T1000 (cell line): ENCODE measurements at regions not wholly inside any gene's neighbourhood (a gene's known extent, or its start where the extent isn't known, plus 50 kb on each side); places are given as distances from the start of the nearest gene placed in this dataset.

ENCODE experiments used
- DNase-seq: peaks from one replicate; lab custom pipeline; 2025; ENCODE audit warnings: mixed read lengths; lab: John Stamatoyannopoulos, UW

GRCh38 chr4:107156443-107156842 is 120.3 kb upstream of the DKK2 start:
- DNase-seq, result no peak

DNA sequence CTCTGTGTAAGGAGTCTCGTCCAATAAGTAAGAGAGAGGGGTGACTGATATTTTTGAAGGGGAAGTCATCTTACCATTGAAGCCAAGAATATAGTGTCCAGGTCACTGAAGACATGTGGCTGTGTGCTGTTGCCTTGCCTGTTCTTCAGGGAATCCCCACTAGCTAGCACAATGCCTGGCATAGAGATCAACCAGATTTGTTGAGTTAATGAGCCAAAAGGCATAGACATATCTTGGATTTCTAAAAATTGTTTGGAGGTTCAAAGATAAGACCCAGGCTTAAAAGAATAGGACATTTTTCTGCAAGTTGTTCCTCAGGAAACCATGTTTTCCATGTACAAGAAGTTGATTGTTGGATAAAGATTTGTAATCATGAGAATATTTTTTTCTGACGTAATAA is 119.3 kb upstream of the DKK2 start:
- no peak for DNase-seq

DNA sequence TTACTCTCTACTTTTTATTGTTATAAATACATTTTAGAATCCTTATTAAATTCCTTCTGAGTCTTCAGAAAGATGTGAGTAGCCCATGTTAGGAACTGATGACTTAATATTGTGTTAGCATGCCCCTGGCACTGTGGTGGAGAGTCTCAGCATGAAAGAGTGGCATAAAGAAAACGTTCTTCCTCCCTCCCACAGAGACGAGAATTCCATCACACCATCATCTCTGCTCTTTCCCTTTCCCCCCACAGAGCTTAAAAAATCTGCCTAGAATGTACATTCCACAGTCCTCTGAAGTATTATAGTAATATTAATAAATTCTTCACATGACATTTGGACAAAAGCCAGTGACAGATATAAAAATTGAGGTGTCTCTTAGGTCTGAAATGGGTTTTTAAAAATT is 117.8 kb upstream of the DKK2 start:
- no peak for DNase-seq

DNA sequence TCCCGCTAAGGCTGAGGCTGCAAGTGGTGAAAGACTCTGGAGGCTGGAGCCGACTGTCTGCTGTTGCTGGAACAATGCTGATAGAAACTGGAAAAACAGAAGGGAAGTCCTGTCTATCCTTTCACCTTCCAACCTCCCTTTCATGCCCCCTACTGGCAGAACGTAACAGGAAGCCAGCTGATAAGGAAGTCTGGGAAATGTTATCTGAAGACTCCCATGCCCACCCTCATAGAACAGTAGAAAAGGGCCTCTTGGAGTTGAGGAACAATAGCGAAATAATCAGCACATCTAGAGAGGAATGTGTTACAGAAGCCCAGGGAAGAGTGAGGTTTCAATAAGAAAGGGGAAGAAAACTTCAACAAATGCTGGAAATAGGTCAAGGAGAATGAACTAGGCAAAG is 117.1 kb upstream of the DKK2 start:
- no peak for DNase-seq

- no peak for DNase-seq
Observed at GRCh38 chr4:107151173-107151572, 115.1 kb upstream of the DKK2 start.

- no peak for DNase-seq
Observed at GRCh38 chr4:107148904-107149303, 112.8 kb upstream of the DKK2 start.

DNA sequence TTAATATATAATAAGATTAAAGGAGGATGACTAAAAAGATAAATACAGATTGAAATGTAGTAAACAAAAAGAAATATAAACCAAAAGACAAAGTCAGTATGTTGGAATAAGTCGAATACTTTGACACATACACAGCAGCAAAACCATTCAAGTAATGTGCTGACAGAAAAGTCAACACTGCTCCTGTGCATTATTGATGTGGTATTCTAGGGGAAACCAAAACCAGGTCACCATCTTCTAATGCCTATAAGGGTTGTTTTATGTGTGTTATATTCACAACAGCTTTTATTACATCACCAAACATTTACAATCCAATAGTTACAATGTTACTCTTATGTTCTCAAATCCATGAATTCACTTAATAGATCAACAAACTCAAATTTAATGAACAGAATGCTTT is 111.8 kb upstream of the DKK2 start:
- DNase-seq, result no peak

GRCh38 chr4:107138433-107138832 is 102.3 kb upstream of the DKK2 start:
- DNase-seq, result no peak

DNA sequence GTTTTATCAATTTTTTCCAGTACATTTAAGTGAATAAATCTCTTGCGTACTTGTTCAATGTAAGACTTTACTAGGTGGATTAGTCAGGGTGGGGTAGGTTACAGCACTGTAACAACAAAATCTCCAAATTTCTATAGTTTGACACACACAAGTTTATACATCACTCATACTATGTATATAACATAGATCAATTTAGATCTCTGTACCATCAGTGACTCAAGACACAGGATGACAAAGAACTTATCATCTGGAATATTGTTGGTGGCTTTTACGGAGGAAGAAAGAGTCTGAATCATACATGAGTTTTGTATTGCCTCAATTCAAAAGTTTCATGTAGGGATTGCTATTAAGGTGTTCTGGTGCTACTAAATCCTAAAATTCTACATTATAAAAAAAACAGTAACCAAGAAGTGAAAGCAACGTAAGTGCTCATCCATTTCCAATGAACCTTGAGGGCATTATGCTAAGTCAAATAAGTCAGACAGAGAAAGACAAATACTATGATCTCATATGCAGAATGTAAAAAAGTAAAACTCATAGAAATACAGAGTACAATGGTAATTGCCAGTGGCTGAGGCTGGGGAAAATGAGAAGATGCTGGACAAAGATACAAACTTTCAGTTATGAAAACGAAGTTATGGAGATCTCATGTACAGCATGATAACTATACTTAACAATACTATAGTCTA is 98.0 kb upstream of the DKK2 start:
- no peak for DNase-seq

DNA sequence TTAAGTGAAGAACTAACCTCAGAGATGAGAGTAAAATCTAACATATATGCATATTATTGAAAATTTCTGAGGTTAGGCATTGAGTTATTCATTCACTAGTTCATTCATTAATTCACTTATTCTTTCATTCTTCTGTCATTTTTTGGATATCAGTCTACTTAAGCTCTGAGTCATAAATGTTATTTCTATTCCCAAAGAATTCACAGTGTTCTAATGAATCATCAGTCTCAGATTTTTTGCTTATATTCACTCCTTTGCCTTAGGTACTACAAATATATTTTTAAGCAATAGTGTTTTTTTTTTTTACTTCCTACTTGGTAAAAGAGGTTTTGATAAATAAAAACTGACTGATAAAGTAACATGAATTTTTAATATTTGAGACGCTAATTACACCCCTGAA is 95.2 kb upstream of the DKK2 start:
- DNase-seq, result no peak

DNA sequence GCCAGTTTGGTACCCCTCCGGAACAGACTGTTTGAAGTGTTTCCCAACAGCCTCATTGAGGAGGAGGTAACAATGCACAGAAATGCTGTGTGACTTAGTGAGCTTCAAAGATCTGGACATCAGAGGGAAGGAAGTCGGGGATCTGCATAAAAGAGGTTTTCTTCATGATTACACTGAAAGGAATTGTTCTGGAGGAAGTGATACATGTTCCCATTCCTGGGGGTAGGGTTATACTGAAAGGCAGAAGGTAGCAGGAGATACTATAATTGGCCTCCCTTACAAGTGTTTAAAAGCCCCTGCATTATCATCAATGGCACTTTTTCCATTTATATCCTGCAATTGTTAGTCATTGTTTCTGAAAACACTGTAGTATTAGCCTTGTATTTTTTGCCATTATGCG is 94.0 kb upstream of the DKK2 start:
- no peak for DNase-seq

DNA sequence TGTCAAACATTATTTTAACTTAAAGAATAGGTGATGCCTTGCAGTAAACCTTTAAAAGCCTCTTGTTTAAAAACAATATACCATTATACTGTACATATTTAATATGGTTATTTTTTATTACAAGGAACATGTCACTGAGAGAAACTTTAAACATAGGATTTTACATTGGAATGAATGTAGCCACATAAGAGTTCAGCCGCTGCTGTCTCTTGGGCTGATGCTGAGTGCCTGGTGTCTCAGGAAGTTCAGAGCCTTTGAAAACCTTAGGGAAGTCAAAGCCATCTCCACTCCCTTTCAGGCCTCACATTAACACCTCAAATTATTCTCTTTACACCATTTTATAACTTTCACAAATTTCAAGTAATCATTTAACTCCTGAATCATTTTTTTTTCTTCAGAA is 93.5 kb upstream of the DKK2 start:
- DNase-seq, result no peak

- no peak for DNase-seq
Observed at GRCh38 chr4:107129076-107129475, 93.0 kb upstream of the DKK2 start.

DNA sequence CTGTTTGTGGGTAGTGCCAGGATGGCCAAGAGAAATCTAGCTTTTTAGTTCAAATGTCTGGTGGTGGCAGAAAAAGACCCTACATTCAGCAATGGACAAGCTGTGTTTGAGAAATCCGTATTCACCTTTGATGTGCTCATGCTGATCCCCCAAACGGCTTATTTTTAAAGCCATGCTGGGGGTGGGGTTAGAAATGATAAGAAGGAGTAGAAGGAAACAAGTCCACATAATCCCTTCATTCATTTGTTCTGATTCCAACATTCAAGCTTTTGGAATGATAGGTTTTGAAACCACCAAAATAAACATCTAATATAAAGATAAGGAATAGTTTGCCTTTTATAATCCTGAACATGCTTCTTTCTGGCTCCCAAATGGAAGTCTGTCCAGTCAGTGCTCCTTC is 92.0 kb upstream of the DKK2 start:
- DNase-seq, result no peak

GRCh38 chr4:107125496-107125895 is 89.4 kb upstream of the DKK2 start:
- DNase-seq, result no peak

GRCh38 chr4:107122736-107123135 is 86.6 kb upstream of the DKK2 start:
- DNase-seq, result no peak

- no peak for DNase-seq
Observed at GRCh38 chr4:107120661-107121060, 84.5 kb upstream of the DKK2 start.

DNA sequence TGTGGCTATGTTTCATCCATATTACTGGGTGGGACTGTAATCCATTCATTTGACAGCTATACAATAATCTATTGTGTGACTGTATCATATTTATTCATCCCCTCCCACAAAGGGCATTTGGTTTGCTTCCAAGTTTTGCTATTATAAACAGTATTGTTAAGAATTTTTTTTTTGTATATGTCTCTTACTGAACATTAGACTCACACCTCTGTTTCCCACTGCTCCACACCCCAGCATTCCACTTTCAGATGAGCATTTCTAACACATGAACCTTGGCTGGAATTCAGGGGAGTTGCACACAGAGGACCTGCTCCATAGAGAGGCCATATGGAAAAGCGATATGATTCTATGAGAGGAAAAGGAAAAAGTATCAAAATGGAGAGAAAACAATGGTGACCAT is 81.6 kb upstream of the DKK2 start:
- no peak for DNase-seq

GRCh38 chr4:107115185-107115847 is 79.2 kb upstream of the DKK2 start:
- DNase-seq, result no peak

DNA sequence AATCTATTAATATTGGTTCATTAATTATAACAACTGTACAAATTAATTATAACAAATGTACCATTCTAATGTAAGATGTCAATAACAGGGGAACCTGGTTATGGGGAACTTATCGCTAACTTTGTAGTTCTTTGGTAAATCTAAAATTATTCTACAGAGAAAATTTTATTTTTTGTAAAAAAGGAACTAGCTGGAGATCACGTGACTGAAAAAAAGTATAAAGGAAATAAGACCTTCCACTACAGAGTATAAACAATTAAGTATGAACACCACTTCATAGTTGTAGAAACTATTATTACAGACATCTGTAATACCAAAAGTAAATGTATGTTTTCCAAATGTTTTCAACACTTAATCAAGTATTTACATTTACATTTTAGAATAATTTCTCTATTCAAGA is 77.9 kb upstream of the DKK2 start:
- no peak for DNase-seq

GRCh38 chr4:107098401-107098800 is 62.3 kb upstream of the DKK2 start:
- DNase-seq, result no peak

GRCh38 chr4:107094976-107095375 is 58.9 kb upstream of the DKK2 start:
- DNase-seq, result no peak

DNA sequence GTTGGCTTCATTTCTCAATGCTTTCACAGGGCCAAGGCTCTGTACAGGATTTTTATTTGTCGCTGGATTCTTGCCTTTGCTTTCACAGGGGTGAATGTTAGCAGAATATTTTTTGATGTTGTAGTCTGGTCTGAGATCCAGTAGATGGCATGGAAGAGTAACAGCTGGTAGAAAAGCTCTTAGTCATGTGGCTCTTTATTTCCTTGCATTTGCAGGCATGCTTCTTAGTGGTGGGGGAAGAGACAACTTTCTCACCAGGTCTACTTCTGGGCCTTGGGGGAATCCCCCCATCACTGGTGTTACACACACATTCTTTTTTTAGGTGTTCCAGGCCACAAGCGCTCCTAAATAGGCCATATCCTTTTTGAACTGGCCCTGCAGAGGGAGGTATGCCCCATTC is 58.2 kb upstream of the DKK2 start:
- no peak for DNase-seq
